ENCODE measurements at regions not wholly inside any gene's neighbourhood (a gene's known extent, or its start where the extent isn't known, plus 50 kb on each side); places are given as distances from the start of the nearest gene placed in this dataset.

GRCh38 chr2:59752071-59752470 is 801.4 kb downstream of the BCL11A start:
- TF ChIP-seq CTCF (IDR thresholded peaks at IDR 0.05) (no peak), POLR2AphosphoS5 (IDR thresholded peaks at IDR 0.05) (no peak)
